ENCODE measurements at regions not wholly inside any gene's neighbourhood (a gene's known extent, or its start where the extent isn't known, plus 50 kb on each side); places are given as distances from the start of the nearest gene placed in this dataset.
"Not testable (repeated sequence)": the region's sequence is repeated elsewhere in the genome, so short reads cannot be mapped to it uniquely, and the experiment has no call there.

DNA sequence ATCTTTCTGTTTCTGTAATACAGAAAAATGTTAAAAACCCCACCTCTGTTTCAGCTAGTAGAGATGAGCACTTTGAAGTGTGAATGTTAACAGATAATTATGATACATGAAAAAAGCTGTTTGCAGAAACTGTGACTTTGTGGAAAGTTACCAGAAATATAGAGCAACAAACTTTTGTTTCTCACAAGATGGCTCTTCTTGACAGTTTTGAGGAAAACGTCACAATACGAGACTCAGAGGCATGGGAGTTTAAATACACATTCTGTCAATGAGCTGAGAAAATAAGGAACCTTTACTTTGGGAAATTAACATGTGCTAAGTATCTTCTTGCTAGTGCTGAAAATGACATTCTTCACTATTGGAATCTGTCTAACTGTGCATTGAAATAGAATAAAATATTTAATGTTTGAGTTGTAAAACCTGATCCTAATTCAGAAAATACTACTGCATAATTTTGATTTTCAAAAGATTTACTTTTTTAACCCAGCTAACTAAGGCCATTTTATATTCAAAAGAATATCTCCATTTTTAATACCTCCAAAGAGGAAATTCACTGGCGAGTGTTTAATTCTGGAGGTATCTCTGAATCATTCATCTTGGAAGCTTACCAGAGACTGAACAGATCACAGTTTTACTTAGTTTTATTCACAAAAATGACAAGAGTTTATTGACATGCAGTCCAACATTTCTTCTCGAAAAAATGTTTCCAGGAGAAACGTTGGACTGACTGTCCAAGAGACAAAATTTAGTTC lies 308.9 kb upstream of the LRFN5 start:
- no peak for DNase-seq (ENCODE audit: low read depth)

- DNase-seq (ENCODE audit: low read depth), result no peak
Measured at GRCh38 chr14:41295734-41296133, 310.9 kb upstream of the LRFN5 start.

DNA sequence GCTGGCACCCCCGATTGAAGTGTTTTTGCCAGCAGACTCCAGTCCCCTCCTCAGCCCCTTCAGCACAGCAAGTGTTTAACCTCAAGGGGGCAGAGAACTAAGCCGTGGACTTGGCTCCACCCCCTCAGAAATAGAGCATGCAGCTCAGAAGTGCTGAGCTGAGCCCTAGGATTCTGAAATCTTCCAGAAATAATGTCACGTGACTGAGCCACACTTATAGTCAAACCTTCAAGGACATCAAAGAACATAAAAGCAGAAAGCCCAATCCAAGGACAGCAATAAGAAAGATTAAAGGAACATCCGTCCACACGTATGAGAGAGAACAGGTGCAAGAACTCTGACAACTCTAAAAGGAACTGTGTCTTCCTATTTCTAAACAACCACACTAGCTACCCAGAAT lies 317.7 kb upstream of the LRFN5 start:
- DNase-seq (ENCODE audit: low read depth), result no peak

DNA sequence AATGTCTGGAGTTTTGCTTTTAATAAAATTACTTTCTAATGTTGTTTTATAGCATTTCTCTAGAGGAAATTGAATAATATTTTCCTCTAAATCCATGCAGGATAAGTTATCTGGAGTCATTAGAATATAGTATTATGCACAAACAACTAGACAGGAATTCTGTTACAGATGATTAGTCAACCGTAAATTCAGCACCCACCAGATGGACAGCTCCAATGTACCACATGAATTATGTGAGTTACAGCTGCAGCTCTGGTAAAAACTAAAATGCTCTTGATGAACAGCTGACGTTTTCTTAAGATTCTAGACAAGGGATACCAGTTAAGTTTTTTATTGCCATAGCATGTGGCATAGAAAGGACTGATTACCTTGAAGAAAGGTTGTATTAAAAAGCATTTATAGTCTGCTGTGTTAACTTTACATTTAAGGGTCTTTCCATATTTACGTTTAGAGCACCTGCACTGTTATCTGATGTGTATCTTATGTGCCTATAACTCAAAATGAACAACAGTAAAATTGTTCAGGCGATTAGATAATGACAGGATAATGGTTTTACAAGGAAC lies 321.4 kb upstream of the LRFN5 start:
- DNase-seq (ENCODE audit: low read depth), result peak; percentile 30

- DNase-seq (ENCODE audit: low read depth), result no peak
Measured at GRCh38 chr14:41280745-41281144, 325.9 kb upstream of the LRFN5 start.

DNA sequence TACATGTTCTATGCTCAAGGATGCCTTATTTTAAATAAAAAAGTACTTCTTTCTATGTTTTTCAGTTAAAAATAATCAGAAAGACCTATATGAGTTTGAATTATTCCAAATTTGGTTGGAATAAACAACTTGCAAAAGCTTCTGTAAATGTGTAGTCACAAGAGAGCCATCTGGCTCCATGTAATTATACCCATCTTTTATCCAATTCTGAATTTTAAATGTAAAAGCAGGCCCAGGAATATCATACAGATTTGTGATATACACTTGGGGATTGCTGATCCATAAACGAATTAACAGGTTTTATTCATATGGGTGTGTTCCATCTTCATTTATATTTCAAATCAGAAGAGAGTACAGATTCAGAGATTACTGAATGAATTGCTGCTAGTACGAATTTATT lies 329.2 kb upstream of the LRFN5 start:
- DNase-seq (ENCODE audit: low read depth), result no peak

DNA sequence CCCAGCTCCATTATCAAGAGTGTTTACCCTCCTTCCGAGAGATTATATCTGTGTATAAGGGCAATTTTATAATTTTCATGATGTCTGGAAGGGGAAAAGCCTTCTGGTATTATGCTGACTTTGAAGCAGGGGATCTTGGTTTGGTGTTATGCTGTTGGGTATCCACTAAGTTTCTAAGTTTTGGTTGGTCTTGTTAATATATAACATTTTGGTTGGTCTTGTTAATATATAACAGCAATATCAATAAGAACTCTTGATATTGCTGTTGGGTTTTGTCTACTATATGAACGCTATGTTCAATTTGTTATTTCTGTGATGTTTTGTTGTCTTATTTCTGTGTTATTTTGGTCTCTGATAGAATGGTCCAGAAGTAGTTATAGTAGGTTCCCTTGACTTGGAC lies 349.2 kb upstream of the LRFN5 start:
- no peak for DNase-seq (ENCODE audit: low read depth)

DNA sequence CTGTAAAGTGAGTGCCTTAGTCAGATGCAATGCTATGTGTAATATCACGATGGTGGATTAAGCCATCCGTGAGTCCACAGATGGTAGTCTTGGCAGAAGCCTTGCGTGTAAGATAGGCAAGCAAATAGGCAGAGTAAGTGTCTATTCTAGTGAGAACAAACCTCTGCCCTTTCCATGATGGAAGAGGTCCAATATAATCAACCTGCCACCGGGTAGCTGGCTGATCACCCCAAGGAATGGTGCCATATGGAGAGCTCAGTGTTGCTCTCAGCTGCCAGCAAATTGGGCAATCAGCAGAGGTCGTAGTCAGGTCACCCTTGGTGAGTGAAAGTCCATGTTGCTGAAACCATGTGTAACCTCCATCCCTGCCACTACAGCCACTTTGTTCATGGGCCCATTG lies 371.2 kb upstream of the LRFN5 start:
- DNase-seq (ENCODE audit: low read depth), result no peak

DNA sequence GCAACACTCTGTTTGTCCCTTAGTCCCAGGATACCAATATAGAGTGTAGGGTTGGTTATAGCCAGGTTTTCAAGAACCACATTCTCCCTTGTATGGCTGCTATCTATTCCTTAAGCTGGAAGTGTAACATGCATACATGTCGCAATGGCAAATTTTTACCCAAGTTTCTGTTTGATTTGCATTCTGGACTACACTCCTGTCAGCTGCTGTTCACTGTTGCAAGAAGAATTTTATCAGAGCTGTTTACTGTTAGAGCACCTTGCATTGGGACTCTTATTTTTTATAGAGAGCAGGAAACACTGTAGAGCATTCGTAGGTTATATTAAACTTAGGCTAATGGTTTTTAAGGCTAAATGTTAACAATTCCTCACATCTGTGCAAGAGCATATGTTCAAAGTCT lies 376.0 kb upstream of the LRFN5 start:
- no peak for DNase-seq (ENCODE audit: low read depth)

DNA sequence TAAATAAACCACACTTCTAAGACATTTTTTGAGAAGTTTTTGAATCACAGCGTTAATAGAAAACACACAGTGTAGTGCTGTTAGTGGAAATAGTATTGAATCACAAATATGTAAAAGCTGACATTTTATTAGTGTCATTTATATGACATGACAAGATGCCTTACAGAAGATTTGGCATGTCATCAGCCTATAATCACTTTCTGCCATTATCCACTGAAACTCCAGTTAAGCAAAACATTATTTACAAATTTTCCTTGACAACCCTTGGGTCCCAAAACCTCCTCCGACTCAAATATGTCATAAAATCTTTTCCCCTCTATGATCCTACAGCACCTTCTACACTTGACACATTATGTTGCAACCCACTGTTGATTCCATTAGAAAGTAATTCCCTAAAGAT lies 376.9 kb upstream of the LRFN5 start:
- no peak for DNase-seq (ENCODE audit: low read depth)

- no peak for DNase-seq (ENCODE audit: low read depth)
Measured at GRCh38 chr14:41225433-41225832, 381.2 kb upstream of the LRFN5 start.

GRCh38 chr14:41222581-41222980 lies 384.1 kb upstream of the LRFN5 start:
- DNase-seq (ENCODE audit: low read depth), result no peak

- DNase-seq (ENCODE audit: low read depth), result not testable (repeated sequence)
Measured at GRCh38 chr14:41214978-41215377, 391.7 kb upstream of the LRFN5 start.

- no peak for DNase-seq (ENCODE audit: low read depth)
Measured at GRCh38 chr14:41201696-41202095, 405.0 kb upstream of the LRFN5 start.

GRCh38 chr14:41187868-41188267 lies 418.8 kb upstream of the LRFN5 start:
- no peak for DNase-seq (ENCODE audit: low read depth)

- no peak for DNase-seq (ENCODE audit: low read depth)
Measured at GRCh38 chr14:41171045-41171444, 435.6 kb upstream of the LRFN5 start.

- no peak for DNase-seq (ENCODE audit: low read depth)
Measured at GRCh38 chr14:41167040-41167439, 439.6 kb upstream of the LRFN5 start.

- DNase-seq (ENCODE audit: low read depth), result no peak
Measured at GRCh38 chr14:41154143-41154807, 452.4 kb upstream of the LRFN5 start.

GRCh38 chr14:41146391-41146790 lies 460.3 kb upstream of the LRFN5 start:
- DNase-seq (ENCODE audit: low read depth), result peak; percentile 1

DNA sequence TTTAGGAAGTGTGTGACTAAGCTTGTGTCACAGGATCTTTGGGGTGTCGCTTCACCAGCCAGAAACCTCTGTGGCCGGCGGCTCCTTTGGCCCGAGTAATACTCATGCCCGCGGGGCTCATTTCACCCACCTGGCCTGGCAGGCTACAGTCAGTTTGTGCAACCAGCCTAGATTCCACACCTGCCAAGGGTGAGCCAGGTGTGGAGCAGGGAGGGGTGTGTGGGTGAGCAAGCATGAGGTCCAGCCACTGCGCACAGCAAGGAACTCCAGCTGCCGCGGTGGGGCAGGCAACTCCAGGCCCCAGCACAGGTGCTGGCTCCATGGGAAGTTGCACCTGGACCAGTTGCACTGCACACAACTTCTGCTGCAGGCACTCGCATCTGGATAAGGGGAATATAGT lies 462.3 kb upstream of the LRFN5 start:
- peak; percentile 4 for DNase-seq (ENCODE audit: low read depth)

- no peak for DNase-seq (ENCODE audit: low read depth)
Measured at GRCh38 chr14:41137741-41138140, 468.9 kb upstream of the LRFN5 start.

- no peak for DNase-seq (ENCODE audit: low read depth)
Measured at GRCh38 chr14:41130274-41130673, 476.4 kb upstream of the LRFN5 start.

DNA sequence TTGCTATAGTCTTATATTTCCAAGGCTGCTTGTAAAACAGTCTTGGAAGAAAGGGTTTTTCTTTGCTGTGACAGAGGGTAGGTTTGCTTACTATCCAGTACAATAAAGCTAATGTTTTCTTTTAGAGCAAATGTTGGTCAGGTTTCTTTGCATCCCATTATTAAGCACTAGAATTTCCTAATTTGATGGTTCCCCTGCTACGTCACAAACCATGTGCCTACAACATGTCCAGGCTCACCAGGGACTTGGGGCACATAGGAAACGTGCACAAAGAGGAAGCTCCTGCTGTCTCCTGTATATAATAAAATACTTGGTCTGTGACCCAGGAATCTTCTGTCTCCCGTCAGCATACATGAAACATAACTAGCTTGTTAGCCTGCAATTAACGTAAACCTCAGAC lies 486.3 kb upstream of the LRFN5 start:
- DNase-seq (ENCODE audit: low read depth), result no peak

Data from HT1080 (cell line).